ENCODE measurements at regions not wholly inside any gene's neighbourhood (a gene's known extent, or its start where the extent isn't known, plus 50 kb on each side); places are given as distances from the start of the nearest gene placed in this dataset.

DNA sequence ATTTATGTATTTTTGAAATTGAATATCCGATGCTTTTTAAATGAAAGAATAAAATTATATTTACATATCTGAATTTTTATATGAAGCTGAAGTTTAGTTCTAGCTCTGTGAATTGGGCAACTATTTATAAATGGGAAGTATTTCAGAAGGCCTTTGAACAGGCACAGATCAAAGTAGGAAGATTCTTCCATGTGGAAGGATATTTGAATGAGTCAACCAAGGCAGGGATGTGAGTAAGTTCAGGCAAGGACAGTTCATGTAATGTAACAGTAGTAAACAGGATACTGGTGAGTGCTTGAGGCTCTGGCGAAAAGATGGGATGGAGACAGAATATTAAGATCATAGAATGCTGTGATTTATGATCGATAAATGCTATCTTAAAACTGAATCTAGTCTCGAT lies 417.8 kb upstream of the CCDC179 start:
- no peak overlapping the region for H3K4me3 ChIP-seq (ENCODE audit: low read depth, poor library complexity, severe bottlenecking)
- no peak for DNase-seq (ENCODE audit: low spot score in 2 of 2)
- TF ChIP-seq, protein P1, sequence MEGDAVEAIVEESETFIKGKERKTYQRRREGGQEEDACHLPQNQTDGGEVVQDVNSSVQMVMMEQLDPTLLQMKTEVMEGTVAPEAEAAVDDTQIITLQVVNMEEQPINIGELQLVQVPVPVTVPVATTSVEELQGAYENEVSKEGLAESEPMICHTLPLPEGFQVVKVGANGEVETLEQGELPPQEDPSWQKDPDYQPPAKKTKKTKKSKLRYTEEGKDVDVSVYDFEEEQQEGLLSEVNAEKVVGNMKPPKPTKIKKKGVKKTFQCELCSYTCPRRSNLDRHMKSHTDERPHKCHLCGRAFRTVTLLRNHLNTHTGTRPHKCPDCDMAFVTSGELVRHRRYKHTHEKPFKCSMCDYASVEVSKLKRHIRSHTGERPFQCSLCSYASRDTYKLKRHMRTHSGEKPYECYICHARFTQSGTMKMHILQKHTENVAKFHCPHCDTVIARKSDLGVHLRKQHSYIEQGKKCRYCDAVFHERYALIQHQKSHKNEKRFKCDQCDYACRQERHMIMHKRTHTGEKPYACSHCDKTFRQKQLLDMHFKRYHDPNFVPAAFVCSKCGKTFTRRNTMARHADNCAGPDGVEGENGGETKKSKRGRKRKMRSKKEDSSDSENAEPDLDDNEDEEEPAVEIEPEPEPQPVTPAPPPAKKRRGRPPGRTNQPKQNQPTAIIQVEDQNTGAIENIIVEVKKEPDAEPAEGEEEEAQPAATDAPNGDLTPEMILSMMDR (IDR thresholded peaks at IDR 0.05), result no peak
- no peak for TF ChIP-seq POLR2A (IDR thresholded peaks at IDR 0.05)
- 71 to 88% methylated on average over 4 of the region's 4 CpGs for WGBS, 2 donors
- intact Hi-C loops (cut with DNase I; ENCODE audit: low total_unique reads), result no loop called here

DNA sequence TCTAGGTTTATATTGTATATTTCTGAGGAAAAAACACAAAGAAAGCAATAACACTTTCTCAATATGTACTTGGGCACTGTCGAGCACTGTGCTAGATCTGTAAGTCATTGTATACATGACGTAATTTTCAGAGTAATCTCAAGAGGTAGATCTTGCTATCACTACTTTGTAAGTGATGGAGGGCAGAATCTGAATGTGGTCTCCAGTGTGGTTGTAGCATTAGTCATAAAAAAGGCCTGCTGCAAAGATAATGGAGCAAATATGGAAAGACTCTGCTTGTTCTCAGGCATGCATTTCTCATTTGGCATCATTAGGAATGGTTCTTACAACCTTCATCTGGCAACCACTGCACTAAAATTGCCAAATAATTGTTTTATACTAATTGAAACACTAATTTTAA lies 419.8 kb upstream of the CCDC179 start:
- DNase-seq (ENCODE audit: low spot score in 2 of 2), result no peak
- intact Hi-C loops (cut with DNase I; ENCODE audit: low total_unique reads), result no loop called here
- no peak overlapping the region for H3K4me3 ChIP-seq (ENCODE audit: low read depth, poor library complexity, severe bottlenecking)
- TF ChIP-seq, protein P1 (IDR thresholded peaks at IDR 0.05), result no peak
- TF ChIP-seq POLR2A (IDR thresholded peaks at IDR 0.05), result no peak
- WGBS, 2 donors, result 93 to 95% methylated on average over 2 of the region's 2 CpGs

GRCh38 chr11:23283666-23284065 lies 423.4 kb upstream of the CCDC179 start:
- intact Hi-C loops (cut with DNase I; ENCODE audit: low total_unique reads), result no loop called here

DNA sequence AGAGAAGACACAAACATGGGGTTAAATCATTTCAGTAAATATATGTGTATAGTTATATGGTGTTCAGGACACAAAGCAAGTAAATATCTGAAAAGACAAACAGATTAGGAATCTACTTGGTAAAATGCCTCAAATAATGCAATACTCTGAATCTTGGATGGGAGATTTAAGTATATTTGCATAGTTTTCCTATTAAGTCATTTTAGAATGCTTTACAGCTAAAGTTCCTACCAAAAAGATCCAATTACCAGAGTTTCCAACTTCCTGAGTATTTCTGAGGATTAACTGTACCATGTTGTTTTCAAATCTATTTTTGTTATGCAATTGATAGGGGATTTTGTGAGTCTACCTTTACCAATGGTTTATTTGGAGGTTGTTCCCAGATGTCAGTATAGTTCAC lies 424.4 kb upstream of the CCDC179 start:
- intact Hi-C loops (cut with DNase I; ENCODE audit: low total_unique reads), result no loop called here
- DNase-seq (ENCODE audit: low spot score in 2 of 2), result no peak
- no peak overlapping the region for H3K4me3 ChIP-seq (ENCODE audit: low read depth, poor library complexity, severe bottlenecking)
- TF ChIP-seq, protein P1 (IDR thresholded peaks at IDR 0.05), result no peak
- no peak for TF ChIP-seq POLR2A (IDR thresholded peaks at IDR 0.05)

More at GRCh38 chr11:23283666-23284065, 423.4 kb upstream of the CCDC179 start:
- H3K4me3 ChIP-seq (ENCODE audit: low read depth, poor library complexity, severe bottlenecking), result no peak overlapping the region
- WGBS, 2 donors, result 85 to 92% methylated on average over 1 of the region's 1 CpG
- DNase-seq (ENCODE audit: low spot score in 2 of 2), result no peak
- TF ChIP-seq, protein P1 (IDR thresholded peaks at IDR 0.05), result no peak

DNA sequence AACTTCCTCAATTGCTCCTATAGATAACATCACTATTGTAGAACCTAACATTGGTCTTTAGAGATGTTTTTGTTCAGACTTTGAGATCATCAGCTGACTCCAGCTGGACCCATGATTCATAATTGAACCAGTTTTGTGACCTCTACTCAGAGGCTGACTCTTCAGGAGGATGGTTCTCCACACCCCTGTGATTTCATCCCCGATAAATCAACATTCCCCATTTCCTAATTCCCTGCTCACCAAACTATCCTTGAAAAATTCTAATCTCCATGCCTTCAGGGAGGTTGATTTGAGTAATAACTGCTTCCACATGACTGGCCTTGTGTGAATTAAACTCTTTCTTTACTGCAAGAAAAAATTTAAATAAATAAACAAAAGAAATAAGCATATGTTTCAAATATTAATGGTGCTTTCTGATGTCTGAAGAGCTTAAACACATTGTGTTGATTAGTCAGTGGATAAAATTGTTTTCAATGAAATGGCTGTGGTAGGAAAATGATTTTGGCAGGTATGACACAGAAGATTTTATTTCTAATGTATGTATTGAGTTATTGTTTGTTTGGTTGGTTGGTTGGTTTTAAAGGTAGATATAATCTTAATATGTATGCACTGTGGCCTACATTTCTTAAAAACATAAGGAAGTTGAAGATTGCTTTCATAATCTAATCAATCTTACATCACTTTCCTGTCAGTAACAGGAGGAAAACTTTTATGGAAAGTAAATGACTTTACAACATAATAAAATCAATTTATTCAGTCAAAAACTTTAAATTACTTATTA lies 427.9 kb upstream of the CCDC179 start:
- 24 to 50% methylated on average over 1 of the region's 1 CpG for WGBS, 2 donors
- TF ChIP-seq POLR2A (IDR thresholded peaks at IDR 0.05), result no peak
- H3K4me3 ChIP-seq (ENCODE audit: low read depth, poor library complexity, severe bottlenecking), result no peak overlapping the region
- peak in 1 of 2 donors; percentile 17 for DNase-seq (ENCODE audit: low spot score in 2 of 2)
- intact Hi-C loops (cut with DNase I; ENCODE audit: low total_unique reads), result no loop called here

- WGBS, 2 donors, result 36 to 65% methylated on average over 2 of the region's 2 CpGs
- H3K4me3 ChIP-seq (ENCODE audit: low read depth, poor library complexity, severe bottlenecking), result no peak overlapping the region
- TF ChIP-seq, protein P1 (IDR thresholded peaks at IDR 0.05), result no peak
- TF ChIP-seq POLR2A (IDR thresholded peaks at IDR 0.05), result no peak
- no peak for DNase-seq (ENCODE audit: low spot score in 2 of 2)
- intact Hi-C loops (cut with DNase I; ENCODE audit: low total_unique reads), result no loop called here
Measured at GRCh38 chr11:23295241-23295640, 435.0 kb upstream of the CCDC179 start.
